MM.1S (cell line): ENCODE measurements at regions not wholly inside any gene's neighbourhood (a gene's known extent, or its start where the extent isn't known, plus 50 kb on each side); places are given as distances from the start of the nearest gene placed in this dataset.
"Not testable (repeated sequence)": the region's sequence is repeated elsewhere in the genome, so short reads cannot be mapped to it uniquely, and the experiment has no call there.

ENCODE experiments used
- CTCF ChIP-seq: fragments of 300-600 bp; sonication (generic); IDR thresholded peaks from 2 replicates; pipeline ENCODE4 v1.5.1; 2016; ENCODE audit warnings: antibody characterized with exemption, low read length, mixed read lengths
- EZH2 ChIP-seq: fragments of 300-600 bp; sonication (generic); optimal IDR thresholded peaks from 2 replicates; pipeline ENCODE3; 2017; ENCODE audit warnings: low read depth, mild to moderate bottlenecking, antibody characterized with exemption, low read length, mixed read lengths
- EZH2phosphoT487 ChIP-seq: fragments of 300-600 bp; sonication (generic); IDR thresholded peaks from 2 replicates; pipeline ENCODE4 v1.6.1; 2018; ENCODE audit warnings: antibody characterized with exemption, low read length

DNA sequence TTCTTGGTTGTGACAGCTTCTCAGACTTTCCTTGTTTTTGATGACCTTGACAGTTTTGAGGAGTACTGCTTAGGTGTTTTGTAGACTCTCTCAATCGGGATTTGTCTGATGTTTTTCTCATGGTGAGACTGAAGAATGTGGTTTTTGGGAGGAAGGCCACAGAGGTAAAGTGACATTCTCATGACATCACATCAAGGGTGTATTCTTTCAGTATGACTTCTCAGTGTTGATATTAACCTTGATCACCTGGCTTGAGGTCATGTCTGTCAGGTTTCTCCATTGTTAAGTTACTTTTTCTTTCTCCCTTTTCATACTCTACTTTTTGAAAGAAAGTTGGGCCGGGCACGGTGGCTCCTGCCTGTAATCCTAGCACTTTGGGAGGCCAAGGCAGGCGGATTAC lies 269.9 kb downstream of the ZNF37A start:
- TF ChIP-seq CTCF, EZH2, EZH2phosphoT487: not testable (repeated sequence)
